ENCODE measurements at regions not wholly inside any gene's neighbourhood (a gene's known extent, or its start where the extent isn't known, plus 50 kb on each side); places are given as distances from the start of the nearest gene placed in this dataset.
A peak's percentile ranks its signal among the peaks of the same experiment; 100 is the strongest.

DNA sequence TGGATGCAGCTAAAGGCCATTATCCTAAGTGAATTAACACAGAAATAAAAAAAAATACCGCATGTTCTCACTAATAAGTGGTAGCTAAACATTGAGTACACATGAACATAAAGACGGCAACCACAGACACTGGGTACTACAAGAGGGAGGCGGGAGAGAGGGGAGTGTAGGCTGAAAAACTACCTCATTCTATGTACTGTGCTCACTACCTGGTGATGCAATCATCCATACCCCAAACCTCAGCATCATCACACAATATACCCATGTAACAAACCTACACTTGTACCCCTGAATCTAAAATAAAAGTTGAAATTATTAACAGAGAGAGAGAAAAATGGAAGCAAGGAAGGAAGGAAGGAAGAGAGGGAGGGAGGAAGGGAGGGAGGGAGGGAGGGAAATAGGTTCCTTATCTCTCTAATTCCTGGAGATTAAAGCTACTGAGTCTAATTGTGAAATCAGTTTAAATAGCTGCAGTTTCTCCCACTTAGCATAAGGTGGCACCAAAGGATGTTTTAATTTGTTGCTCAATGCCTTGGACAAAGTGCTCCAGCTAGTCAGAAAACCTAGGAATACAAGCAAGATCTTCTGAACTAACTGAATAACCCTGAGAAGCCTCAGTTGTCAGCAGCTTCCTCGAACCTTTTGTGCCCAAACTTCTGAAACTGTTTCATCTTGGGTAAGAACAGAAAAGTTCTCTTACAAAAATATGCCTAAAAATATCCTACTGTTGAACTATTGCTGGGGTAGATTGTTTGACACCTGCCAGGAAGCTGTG is 79.4 kb upstream of the ATP11B start:
- Histone ChIP-seq H4K8ac (ENCODE audit: low read depth, low read length) (no peak overlapping the region), H4K91ac (ENCODE audit: low read depth, low read length) (no peak overlapping the region), H2AFZ (ENCODE audit: insufficient read depth, low read length, poor library complexity) (no peak overlapping the region), H3K79me1 (ENCODE audit: low read length) (no peaks in the 10 kb centered on the region), H3K36me3 (ENCODE audit: control insufficient read depth in 1 of 2, insufficient read depth in 2 of 2, low read length in 2 of 2) (no peaks in the 10 kb centered on the region), H3K4me3 (ENCODE audit: low read depth, low read length) (no peak overlapping the region), H3K9ac (ENCODE audit: low read length) (no peak overlapping the region), H3K79me2 (ENCODE audit: control insufficient read depth, insufficient read depth, low read length, poor library complexity) (no peaks in the 10 kb centered on the region), H3K4ac (ENCODE audit: low read depth, low read length) (no peak overlapping the region), H2BK120ac (ENCODE audit: insufficient read depth, low read length, poor library complexity) (no peak overlapping the region), H2AK5ac (ENCODE audit: low read length) (no peak overlapping the region), H3K18ac (ENCODE audit: low read length) (no peak overlapping the region), H3K9me3 (ENCODE audit: insufficient read depth, low read depth, low read length) (no peaks in the 10 kb centered on the region), H3K4me2 (ENCODE audit: low read length) (no peak overlapping the region), H3K23ac (ENCODE audit: low read length) (no peak overlapping the region), H3K4me1 (ENCODE audit: control insufficient read depth in 1 of 2, insufficient read depth in 2 of 2, low read length in 2 of 2) (no peaks in the 10 kb centered on the region), H2BK12ac (ENCODE audit: low read length) (no peak overlapping the region), H3K14ac (ENCODE audit: low read length) (no peak overlapping the region), H3K27ac (ENCODE audit: low read depth, low read length) (no peak overlapping the region), H3K27me3 (ENCODE audit: insufficient read depth, low read length) (no peaks in the 10 kb centered on the region), H4K12ac (ENCODE audit: low read depth, low read length) (no peak overlapping the region), H2BK5ac (ENCODE audit: low read depth, low read length, poor library complexity) (no peak overlapping the region)
- whole genome bisulfite sequencing (ENCODE audit: extremely low coverage, insufficient coverage, insufficient read length), result no CpG with 5 or more reads among the region's 4 CpGs
- peak; percentile 22 to 84 for DNase-seq

DNA sequence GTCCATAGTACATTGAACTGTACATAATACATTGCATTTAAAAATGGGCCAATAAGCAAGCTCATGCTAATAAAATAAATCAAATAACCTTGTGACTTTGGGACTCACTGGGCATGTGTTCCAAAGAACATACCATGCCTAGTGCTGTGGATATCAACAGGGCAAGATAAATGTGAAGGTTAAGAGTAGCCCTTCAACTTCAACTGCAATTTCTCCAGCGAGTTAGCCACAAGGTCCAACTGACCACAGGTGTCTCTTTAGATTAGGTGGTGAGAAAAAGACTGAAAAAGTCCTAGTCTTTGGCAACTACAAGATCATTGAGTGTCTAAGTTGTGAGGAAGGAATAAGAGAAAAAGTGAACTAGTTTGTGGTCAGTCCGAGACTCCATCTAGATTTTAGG is 78.3 kb upstream of the ATP11B start:
- Histone ChIP-seq H3K4me2 (ENCODE audit: low read length) (no peak overlapping the region), H3K4me1 (ENCODE audit: control insufficient read depth in 1 of 2, insufficient read depth in 2 of 2, low read length in 2 of 2) (no peaks in the 10 kb centered on the region), H2BK5ac (ENCODE audit: low read depth, low read length, poor library complexity) (no peak overlapping the region), H3K18ac (ENCODE audit: low read length) (no peak overlapping the region), H3K23ac (ENCODE audit: low read length) (no peak overlapping the region), H2AFZ (ENCODE audit: insufficient read depth, low read length, poor library complexity) (no peak overlapping the region), H3K14ac (ENCODE audit: low read length) (no peak overlapping the region), H3K4me3 (ENCODE audit: low read depth, low read length) (no peak overlapping the region), H2AK5ac (ENCODE audit: low read length) (no peak overlapping the region), H3K79me1 (ENCODE audit: low read length) (no peaks in the 10 kb centered on the region), H4K8ac (ENCODE audit: low read depth, low read length) (no peak overlapping the region), H3K36me3 (ENCODE audit: control insufficient read depth in 1 of 2, insufficient read depth in 2 of 2, low read length in 2 of 2) (no peaks in the 10 kb centered on the region), H3K27me3 (ENCODE audit: insufficient read depth, low read length) (no peaks in the 10 kb centered on the region), H2BK12ac (ENCODE audit: low read length) (no peak overlapping the region), H4K91ac (ENCODE audit: low read depth, low read length) (no peak overlapping the region), H4K12ac (ENCODE audit: low read depth, low read length) (no peak overlapping the region), H3K79me2 (ENCODE audit: control insufficient read depth, insufficient read depth, low read length, poor library complexity) (no peaks in the 10 kb centered on the region), H3K4ac (ENCODE audit: low read depth, low read length) (no peak overlapping the region), H2BK120ac (ENCODE audit: insufficient read depth, low read length, poor library complexity) (no peak overlapping the region), H3K9ac (ENCODE audit: low read length) (no peak overlapping the region), H3K27ac (ENCODE audit: low read depth, low read length) (no peak overlapping the region), H3K9me3 (ENCODE audit: insufficient read depth, low read depth, low read length) (no peaks in the 10 kb centered on the region)
- WGBS (ENCODE audit: extremely low coverage, insufficient coverage, insufficient read length), result no CpG with 5 or more reads among the region's 2 CpGs
- no peak for DNase-seq

DNA sequence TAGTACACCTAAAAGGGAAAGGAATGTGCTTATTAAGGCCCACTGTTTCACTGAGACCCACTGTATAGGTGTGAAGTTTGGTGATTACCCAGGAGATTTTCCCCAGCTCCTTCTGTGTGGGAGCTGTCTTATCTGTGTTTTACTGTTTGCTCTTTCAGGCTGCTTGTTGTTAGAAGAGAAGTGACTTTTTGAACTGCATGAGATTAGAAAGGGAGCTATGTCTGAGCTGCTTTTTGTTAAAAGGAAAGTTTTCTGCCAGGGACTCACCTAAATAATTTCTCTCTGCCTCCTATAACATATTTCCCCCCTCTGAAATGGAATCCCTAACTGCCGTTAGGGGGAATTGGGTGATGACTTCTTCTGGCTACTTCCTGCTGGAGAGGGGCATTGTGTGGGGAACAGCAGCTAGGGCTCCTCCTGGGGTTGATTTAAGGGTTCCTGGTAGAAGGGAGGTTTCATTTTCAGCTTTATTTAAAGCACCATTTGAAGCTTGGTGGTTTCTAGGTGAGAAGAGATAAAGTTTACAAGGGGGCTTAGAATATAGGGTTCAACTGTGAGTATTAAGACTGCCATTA is 77.1 kb upstream of the ATP11B start:
- no peak overlapping the region for H2AK5ac ChIP-seq (ENCODE audit: low read length)

DNA sequence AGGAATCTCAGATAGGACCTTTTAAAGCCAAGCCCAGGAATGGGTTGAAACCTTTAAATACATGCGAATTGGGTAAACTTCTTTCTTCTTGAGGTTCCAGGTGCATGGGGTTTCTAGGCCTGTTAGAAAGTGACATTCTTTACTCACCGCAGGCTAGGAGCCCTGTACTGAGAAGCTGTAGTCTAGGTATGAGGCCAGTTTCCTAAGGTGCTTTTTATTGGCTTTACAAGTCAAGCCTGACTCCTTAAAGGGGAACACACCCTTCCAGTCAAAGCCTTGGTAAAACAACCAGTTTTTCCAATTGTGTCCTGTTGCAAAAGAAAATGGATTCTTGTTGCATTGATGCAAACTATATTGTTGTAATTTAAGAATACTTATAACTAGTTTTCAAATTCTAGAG is 76.1 kb upstream of the ATP11B start:
- Histone ChIP-seq H3K14ac (ENCODE audit: low read length) (no peak overlapping the region), H2BK120ac (ENCODE audit: insufficient read depth, low read length, poor library complexity) (no peak overlapping the region), H3K4ac (ENCODE audit: low read depth, low read length) (no peak overlapping the region), H3K23ac (ENCODE audit: low read length) (no peak overlapping the region), H3K27ac (ENCODE audit: low read depth, low read length) (no peak overlapping the region), H2BK5ac (ENCODE audit: low read depth, low read length, poor library complexity) (no peak overlapping the region), H4K8ac (ENCODE audit: low read depth, low read length) (no peak overlapping the region), H3K36me3 (ENCODE audit: control insufficient read depth in 1 of 2, insufficient read depth in 2 of 2, low read length in 2 of 2) (no peaks in the 10 kb centered on the region), H3K4me3 (ENCODE audit: low read depth, low read length) (no peak overlapping the region), H2AFZ (ENCODE audit: insufficient read depth, low read length, poor library complexity) (no peak overlapping the region), H3K79me2 (ENCODE audit: control insufficient read depth, insufficient read depth, low read length, poor library complexity) (no peaks in the 10 kb centered on the region), H3K9ac (ENCODE audit: low read length) (no peak overlapping the region), H3K18ac (ENCODE audit: low read length) (no peak overlapping the region), H3K9me3 (ENCODE audit: insufficient read depth, low read depth, low read length) (no peaks in the 10 kb centered on the region), H3K4me1 (ENCODE audit: control insufficient read depth in 1 of 2, insufficient read depth in 2 of 2, low read length in 2 of 2) (no peaks in the 10 kb centered on the region), H4K12ac (ENCODE audit: low read depth, low read length) (no peak overlapping the region), H2BK12ac (ENCODE audit: low read length) (no peak overlapping the region), H3K4me2 (ENCODE audit: low read length) (no peak overlapping the region), H2AK5ac (ENCODE audit: low read length) (no peak overlapping the region), H4K91ac (ENCODE audit: low read depth, low read length) (no peak overlapping the region), H3K27me3 (ENCODE audit: insufficient read depth, low read length) (no peaks in the 10 kb centered on the region), H3K79me1 (ENCODE audit: low read length) (no peaks in the 10 kb centered on the region)
- no CpG with 5 or more reads among the region's 2 CpGs for WGBS (ENCODE audit: extremely low coverage, insufficient coverage, insufficient read length)
- no peak for DNase-seq

More for the DNA sequence above, 77.1 kb upstream of the ATP11B start:
- no peak for DNase-seq
- no CpG with 5 or more reads among the region's 1 CpG for WGBS (ENCODE audit: extremely low coverage, insufficient coverage, insufficient read length)
- H4K12ac ChIP-seq (ENCODE audit: low read depth, low read length), result no peak overlapping the region
- no peak overlapping the region for H3K27ac ChIP-seq (ENCODE audit: low read depth, low read length)
- no peak overlapping the region for H2BK12ac ChIP-seq (ENCODE audit: low read length)
- no peak overlapping the region for H3K9ac ChIP-seq (ENCODE audit: low read length)
- no peak overlapping the region for H2BK120ac ChIP-seq (ENCODE audit: insufficient read depth, low read length, poor library complexity)
- no peak overlapping the region for H3K4me2 ChIP-seq (ENCODE audit: low read length)
- no peak overlapping the region for H3K18ac ChIP-seq (ENCODE audit: low read length)
- H3K4ac ChIP-seq (ENCODE audit: low read depth, low read length), result no peak overlapping the region
- H3K9me3 ChIP-seq (ENCODE audit: insufficient read depth, low read depth, low read length), result no peaks in the 10 kb centered on the region
- H3K23ac ChIP-seq (ENCODE audit: low read length), result no peak overlapping the region
- H3K14ac ChIP-seq (ENCODE audit: low read length), result no peak overlapping the region
- H4K8ac ChIP-seq (ENCODE audit: low read depth, low read length), result no peak overlapping the region
- H3K79me2 ChIP-seq (ENCODE audit: control insufficient read depth, insufficient read depth, low read length, poor library complexity), result no peaks in the 10 kb centered on the region
- no peaks in the 10 kb centered on the region for H3K36me3 ChIP-seq (ENCODE audit: control insufficient read depth in 1 of 2, insufficient read depth in 2 of 2, low read length in 2 of 2)
- H3K4me3 ChIP-seq (ENCODE audit: low read depth, low read length), result no peak overlapping the region
- no peaks in the 10 kb centered on the region for H3K79me1 ChIP-seq (ENCODE audit: low read length)
- no peak overlapping the region for H2AFZ ChIP-seq (ENCODE audit: insufficient read depth, low read length, poor library complexity)
- no peak overlapping the region for H4K91ac ChIP-seq (ENCODE audit: low read depth, low read length)
- H3K27me3 ChIP-seq (ENCODE audit: insufficient read depth, low read length), result no peaks in the 10 kb centered on the region
- H2BK5ac ChIP-seq (ENCODE audit: low read depth, low read length, poor library complexity), result no peak overlapping the region
- no peaks in the 10 kb centered on the region for H3K4me1 ChIP-seq (ENCODE audit: control insufficient read depth in 1 of 2, insufficient read depth in 2 of 2, low read length in 2 of 2)
